AG10803 (cell line): ENCODE measurements at regions not wholly inside any gene's neighbourhood (a gene's known extent, or its start where the extent isn't known, plus 50 kb on each side); places are given as distances from the start of the nearest gene placed in this dataset.
"Not testable (repeated sequence)": the region's sequence is repeated elsewhere in the genome, so short reads cannot be mapped to it uniquely, and the experiment has no call there.

Source experiments
- DNase-seq: peaks from one replicate; pipeline ENCODE4 v3.0.0; 2010; ENCODE audit warnings: low read depth
- H3K4me3 ChIP-seq: 2 replicates; pipeline ENCODE4 v1.5.1; 2011; ENCODE audit warnings: mild to moderate bottlenecking, low read length, control low read depth
- TF ChIP-seq, protein P1 (sequence below): conservative IDR thresholded peaks from 2 replicates; pipeline ENCODE4 v1.5.1; 2011; ENCODE audit warnings: mild to moderate bottlenecking, low read length, control low read depth, inconsistent platforms

DNA sequence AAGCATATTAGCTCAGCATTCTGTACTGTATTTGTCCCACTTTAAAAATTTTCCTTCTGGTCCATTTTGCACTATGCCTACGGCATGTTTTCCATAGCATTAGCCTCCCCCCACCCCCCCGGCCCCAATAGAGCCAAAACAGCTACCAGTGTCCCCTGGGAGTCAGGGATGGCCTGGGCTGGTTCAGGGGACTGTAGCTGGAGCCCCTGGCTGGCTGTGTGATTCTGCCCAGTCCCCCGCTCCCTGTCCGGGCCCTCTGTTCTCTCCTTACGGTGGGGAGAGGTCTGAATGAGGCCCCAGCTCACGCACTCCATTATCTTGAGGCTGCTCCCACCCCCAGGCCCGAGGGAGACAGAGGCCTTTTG, 70.1 kb downstream of the KLF15 start:
- H3K4me3 ChIP-seq, result peak overlapping the region; percentile 54
- DNase-seq, result no peak
- TF ChIP-seq, protein P1, sequence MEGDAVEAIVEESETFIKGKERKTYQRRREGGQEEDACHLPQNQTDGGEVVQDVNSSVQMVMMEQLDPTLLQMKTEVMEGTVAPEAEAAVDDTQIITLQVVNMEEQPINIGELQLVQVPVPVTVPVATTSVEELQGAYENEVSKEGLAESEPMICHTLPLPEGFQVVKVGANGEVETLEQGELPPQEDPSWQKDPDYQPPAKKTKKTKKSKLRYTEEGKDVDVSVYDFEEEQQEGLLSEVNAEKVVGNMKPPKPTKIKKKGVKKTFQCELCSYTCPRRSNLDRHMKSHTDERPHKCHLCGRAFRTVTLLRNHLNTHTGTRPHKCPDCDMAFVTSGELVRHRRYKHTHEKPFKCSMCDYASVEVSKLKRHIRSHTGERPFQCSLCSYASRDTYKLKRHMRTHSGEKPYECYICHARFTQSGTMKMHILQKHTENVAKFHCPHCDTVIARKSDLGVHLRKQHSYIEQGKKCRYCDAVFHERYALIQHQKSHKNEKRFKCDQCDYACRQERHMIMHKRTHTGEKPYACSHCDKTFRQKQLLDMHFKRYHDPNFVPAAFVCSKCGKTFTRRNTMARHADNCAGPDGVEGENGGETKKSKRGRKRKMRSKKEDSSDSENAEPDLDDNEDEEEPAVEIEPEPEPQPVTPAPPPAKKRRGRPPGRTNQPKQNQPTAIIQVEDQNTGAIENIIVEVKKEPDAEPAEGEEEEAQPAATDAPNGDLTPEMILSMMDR, result no peak

DNA sequence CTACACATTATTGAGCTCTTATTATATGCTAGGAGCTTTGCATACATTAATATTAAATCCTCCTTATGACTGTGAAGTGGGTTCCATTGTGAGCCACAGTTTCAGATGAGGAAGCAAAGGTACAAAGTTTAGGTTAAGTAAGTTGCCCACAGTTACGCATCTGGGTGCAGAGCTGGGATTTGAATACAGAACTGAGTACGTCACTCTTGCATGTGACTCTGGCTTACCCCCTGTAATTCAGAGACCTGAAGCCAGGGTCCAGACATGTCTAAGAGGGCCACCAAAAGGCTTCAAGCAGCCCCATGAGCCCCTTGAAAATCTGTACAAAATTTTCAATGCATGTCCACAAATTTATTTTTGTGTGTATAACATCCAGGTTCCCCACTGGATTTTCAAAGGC, 71.8 kb downstream of the KLF15 start:
- H3K4me3 ChIP-seq, result no peak overlapping the region
- DNase-seq, result no peak
- TF ChIP-seq, protein P1, result no peak

DNA sequence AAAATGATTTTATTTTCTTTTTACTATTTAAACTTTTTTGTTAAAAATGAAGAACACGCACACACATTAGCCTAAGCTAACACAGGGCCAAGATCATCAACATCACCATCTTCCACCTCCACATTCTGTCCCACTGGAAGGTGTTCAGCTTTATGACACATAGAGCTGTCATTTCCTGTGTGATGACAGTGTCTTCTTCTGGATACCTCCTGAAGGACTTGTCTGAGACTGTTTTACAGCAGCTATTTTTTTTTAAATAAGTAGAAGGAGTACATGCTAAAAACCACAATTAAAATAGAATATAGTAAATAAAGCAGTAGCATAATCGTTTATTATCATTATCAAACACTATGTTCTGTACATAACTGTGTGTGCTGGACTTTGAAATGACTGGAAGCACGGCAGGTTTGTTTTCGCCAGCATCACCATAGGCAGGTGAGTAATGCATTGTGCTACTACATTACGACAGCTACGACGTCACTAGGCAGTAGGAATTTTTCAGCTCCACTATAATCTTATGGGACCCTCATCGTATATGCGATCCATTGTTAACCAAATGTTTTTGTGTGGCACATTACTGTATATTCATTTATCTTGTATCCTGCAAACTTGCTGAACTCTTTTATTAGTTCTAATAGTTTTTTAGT, 72.8 kb downstream of the KLF15 start:
- no peak overlapping the region for H3K4me3 ChIP-seq
- DNase-seq, result peak; percentile 52
- TF ChIP-seq, protein P1, result no peak

DNA sequence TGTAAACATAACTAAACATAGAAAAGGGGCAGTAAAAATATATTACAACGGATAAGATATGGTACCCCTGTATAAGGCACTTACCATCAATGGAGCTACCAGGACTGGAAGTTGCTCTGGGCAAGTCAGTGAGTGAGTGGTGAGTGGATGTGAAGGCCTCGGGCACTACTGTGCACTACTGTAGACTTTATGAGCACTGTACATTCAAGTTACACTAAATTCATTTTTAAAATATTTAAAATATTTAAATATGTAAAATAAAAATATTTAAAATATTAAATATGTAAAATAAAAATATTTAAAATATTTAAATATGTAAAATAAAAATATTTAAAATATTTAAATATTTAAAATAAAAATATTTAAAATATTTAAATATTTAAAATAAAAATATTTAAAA, 73.6 kb downstream of the KLF15 start:
- H3K4me3 ChIP-seq, DNase-seq: not testable (repeated sequence)

DNA sequence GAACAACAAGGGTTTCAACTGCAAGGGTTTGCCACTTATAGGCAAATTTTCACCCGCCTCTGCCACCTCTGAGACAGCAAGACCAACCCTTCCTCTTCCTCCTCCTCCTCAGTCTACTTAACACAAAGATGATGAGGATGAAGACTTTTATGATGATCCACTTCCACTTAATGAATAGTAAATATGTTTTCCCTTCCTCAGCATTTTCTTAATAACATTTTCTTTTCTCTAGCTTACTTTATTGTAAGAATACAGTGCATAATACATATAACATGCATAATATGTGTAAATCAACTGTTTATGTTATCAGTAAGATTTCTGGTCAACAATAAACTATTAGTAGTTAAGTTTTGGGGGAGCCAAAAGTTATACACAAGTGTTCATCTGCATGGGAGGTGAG, 77.4 kb downstream of the KLF15 start:
- DNase-seq, result no peak
- H3K4me3 ChIP-seq, result no peak overlapping the region
- TF ChIP-seq, protein P1, result no peak

DNA sequence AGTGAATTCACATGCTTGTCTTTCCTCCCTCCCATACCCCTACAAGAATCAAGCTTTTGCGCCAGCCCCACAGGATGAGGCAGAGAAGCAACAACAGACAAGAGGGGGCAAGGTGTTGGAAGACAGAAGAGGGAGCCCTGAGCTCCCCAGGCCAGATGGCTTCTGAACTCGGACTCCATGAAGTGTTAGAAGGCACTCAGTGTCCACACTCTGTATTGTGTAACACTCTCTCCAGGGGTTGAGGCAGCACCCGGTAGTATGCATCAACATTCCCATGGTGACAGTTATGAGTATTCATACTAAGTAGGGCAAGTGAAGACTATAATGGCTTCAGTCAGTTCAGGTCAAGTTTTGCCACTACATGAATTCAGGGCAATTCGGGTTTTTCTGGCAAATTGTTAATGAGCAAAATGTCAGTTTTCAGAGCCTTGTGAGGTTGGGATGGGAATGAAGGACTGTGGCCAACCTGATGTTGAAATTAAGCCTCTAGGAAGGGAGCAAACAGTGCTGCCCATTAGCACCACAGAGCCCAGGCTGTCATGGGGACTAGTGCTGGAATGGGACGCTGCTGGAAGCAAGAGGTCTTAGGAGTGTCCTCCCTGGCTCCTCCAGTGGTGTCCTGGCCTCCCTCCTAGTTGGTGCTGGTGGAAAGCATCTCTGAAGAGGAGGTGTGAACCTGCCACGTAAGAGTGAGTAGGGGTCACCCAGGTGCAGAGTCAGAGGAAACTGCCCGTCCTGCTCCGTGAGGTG, 79.4 kb downstream of the KLF15 start:
- DNase-seq, result no peak
- no peak overlapping the region for H3K4me3 ChIP-seq
- TF ChIP-seq, protein P1, result no peak

DNA sequence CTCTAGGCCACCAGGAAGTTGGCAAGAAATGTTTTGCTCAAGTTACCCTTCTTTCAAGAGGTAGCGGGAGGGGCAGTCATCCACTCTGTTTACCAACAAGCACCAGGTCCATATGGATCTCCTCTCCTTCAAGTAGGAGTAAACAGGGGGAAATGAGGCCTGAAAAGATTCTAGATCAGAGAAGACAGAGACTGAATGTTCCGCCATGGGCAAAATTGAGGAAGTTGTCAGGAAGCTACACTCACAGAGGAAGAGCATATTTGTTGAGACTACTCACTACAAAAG, 81.6 kb downstream of the KLF15 start:
- TF ChIP-seq, protein P1, result no peak
- DNase-seq, result no peak

More for the DNA sequence above, 81.6 kb downstream of the KLF15 start:
- no peak overlapping the region for H3K4me3 ChIP-seq
